Transverse colon (tissue), 4 donors: ENCODE measurements at regions not wholly inside any gene's neighbourhood (a gene's known extent, or its start where the extent isn't known, plus 50 kb on each side); places are given as distances from the start of the nearest gene placed in this dataset.

ENCODE experiments used
- EP300 ChIP-seq: sonication (generic); formaldehyde crosslinking; IDR thresholded peaks from one replicate; pipeline ENCODE4 v1.6.1; 2017; ENCODE audit warnings: antibody characterized with exemption, low read depth
- POLR2AphosphoS5 ChIP-seq, 3 donors: sonication (generic); formaldehyde crosslinking; IDR thresholded peaks; one replicate each; pipeline ENCODE4 v1.6.1; 2016; ENCODE audit warnings: antibody characterized with exemption in 3 of 3
- TF ChIP-seq, protein P1 (sequence below), 5 experiments: fragments of 200-600 bp in 3 of 5; fragments of 450-650 bp in 2 of 5; sonication (generic) in 3 of 5; IDR thresholded peaks; 1 replicate in 2 of 5; 2 replicates in 3 of 5; pipeline ENCODE4 v1.5.1; 2016 to 2017; ENCODE audit warnings: antibody characterized with exemption in 5 of 5, inconsistent platforms in 3 of 5, mild to moderate bottlenecking in 2 of 5, moderate library complexity in 1 of 5

DNA sequence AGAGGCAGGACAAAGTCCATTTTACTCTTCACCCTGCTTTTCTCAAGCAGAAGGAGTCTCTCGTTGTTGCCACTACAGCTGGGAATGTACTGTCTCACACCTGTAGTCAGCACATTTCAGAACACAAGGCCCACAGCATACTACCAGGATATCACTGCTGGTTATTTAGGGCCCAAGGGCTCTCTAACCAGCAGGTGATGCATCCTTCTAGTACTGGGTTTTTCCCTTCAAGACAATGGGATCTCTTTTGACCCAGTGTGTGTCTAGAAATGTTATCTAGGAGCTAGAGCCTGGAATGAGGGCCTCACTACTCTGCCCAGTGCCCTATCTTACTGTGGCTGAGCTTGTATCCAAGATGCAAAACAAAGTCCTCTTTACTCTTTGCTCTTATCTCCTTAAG, 235.1 kb upstream of the PRR16 start:
- TF ChIP-seq, protein P1, sequence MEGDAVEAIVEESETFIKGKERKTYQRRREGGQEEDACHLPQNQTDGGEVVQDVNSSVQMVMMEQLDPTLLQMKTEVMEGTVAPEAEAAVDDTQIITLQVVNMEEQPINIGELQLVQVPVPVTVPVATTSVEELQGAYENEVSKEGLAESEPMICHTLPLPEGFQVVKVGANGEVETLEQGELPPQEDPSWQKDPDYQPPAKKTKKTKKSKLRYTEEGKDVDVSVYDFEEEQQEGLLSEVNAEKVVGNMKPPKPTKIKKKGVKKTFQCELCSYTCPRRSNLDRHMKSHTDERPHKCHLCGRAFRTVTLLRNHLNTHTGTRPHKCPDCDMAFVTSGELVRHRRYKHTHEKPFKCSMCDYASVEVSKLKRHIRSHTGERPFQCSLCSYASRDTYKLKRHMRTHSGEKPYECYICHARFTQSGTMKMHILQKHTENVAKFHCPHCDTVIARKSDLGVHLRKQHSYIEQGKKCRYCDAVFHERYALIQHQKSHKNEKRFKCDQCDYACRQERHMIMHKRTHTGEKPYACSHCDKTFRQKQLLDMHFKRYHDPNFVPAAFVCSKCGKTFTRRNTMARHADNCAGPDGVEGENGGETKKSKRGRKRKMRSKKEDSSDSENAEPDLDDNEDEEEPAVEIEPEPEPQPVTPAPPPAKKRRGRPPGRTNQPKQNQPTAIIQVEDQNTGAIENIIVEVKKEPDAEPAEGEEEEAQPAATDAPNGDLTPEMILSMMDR (IDR thresholded peaks at IDR 0.05): no peak
- TF ChIP-seq POLR2AphosphoS5 (IDR thresholded peaks at IDR 0.05) (no peak), EP300 (no peak)
